K562 (cell line): ENCODE measurements at regions not wholly inside any gene's neighbourhood (a gene's known extent, or its start where the extent isn't known, plus 50 kb on each side); places are given as distances from the start of the nearest gene placed in this dataset.
A peak's percentile ranks its signal among the peaks of the same experiment; 100 is the strongest.

Experiments used
- CEBPG ChIP-seq, 3 experiments: fragments of 200-800 bp in 1 of 3; sonication (Bioruptor generic) in 1 of 3; sonication (generic) in 1 of 3; formaldehyde crosslinking in 1 of 3; IDR thresholded peaks in 2 of 3; conservative IDR thresholded peaks in 1 of 3; 2 replicates each; pipeline versions ENCODE4 v1.6.1 to v1.8.0; 2016 to 2022; ENCODE audit warnings: missing compliant biosample characterization in 2 of 3, missing genetic modification characterization in 2 of 3, mild to moderate bottlenecking in 1 of 3, missing genetic modification reagents in 1 of 3
- ERF ChIP-seq: fragments of 450-650 bp; formaldehyde crosslinking; IDR thresholded peaks from 2 replicates; pipeline ENCODE4 v1.4.0; 2020; ENCODE audit warnings: mild to moderate bottlenecking, mixed read lengths
- HDGF ChIP-seq: fragments of 450-650 bp; IDR thresholded peaks from 2 replicates; pipeline ENCODE4 v1.6.1; 2016
- KDM5B ChIP-seq: fragments of 200-600 bp; sonication (generic); IDR thresholded peaks from 2 replicates; pipeline ENCODE4 v1.6.1; 2012; ENCODE audit warnings: low read depth, mild to moderate bottlenecking, moderate library complexity, low read length, control low read depth, inconsistent platforms; ENCODE audit not compliant: insufficient replicate concordance
- RAD21 ChIP-seq, 2 experiments: fragments of 250-450 bp in 1 of 2; fragments of 450-650 bp in 1 of 2; sonication (Bioruptor Pico) in 1 of 2; formaldehyde crosslinking in 1 of 2; IDR thresholded peaks in 1 of 2; conservative IDR thresholded peaks in 1 of 2; 2 replicates each; pipeline versions ENCODE4 v1.4.0 to v1.8.0; 2020 to 2022; ENCODE audit warnings: mild to moderate bottlenecking in 2 of 2, moderate library complexity in 1 of 2
- RNF2 ChIP-seq: sonication (generic); IDR thresholded peaks from 2 replicates; pipeline ENCODE4 v1.6.1; 2016
- TF ChIP-seq, protein P1 (sequence below): fragments of 450-650 bp; formaldehyde crosslinking; IDR thresholded peaks from 2 replicates; pipeline ENCODE4 v1.4.0; 2022; ENCODE audit warnings: mild to moderate bottlenecking, moderate library complexity
- TF ChIP-seq, protein P2 (sequence below): fragments of 250-450 bp; sonication (Bioruptor Pico); IDR thresholded peaks from 2 replicates; pipeline ENCODE4 v1.5.0; 2021
- TF ChIP-seq, protein P3 (sequence below), 2 experiments: fragments of 450-650 bp; IDR thresholded peaks; 2 replicates each; pipeline ENCODE4 v1.6.1; 2016; ENCODE audit warnings: mild to moderate bottlenecking in 2 of 2, borderline replicate concordance in 1 of 2, low read depth in 1 of 2, moderate library complexity in 1 of 2
- TF ChIP-seq, protein P4 (sequence below), 2 experiments: IDR thresholded peaks; 2 replicates each; pipeline ENCODE4 v1.6.1; 2012; ENCODE audit warnings: improper control_type of control experiment in 2 of 2, low read depth in 2 of 2, low read length in 2 of 2, borderline replicate concordance in 1 of 2

DNA sequence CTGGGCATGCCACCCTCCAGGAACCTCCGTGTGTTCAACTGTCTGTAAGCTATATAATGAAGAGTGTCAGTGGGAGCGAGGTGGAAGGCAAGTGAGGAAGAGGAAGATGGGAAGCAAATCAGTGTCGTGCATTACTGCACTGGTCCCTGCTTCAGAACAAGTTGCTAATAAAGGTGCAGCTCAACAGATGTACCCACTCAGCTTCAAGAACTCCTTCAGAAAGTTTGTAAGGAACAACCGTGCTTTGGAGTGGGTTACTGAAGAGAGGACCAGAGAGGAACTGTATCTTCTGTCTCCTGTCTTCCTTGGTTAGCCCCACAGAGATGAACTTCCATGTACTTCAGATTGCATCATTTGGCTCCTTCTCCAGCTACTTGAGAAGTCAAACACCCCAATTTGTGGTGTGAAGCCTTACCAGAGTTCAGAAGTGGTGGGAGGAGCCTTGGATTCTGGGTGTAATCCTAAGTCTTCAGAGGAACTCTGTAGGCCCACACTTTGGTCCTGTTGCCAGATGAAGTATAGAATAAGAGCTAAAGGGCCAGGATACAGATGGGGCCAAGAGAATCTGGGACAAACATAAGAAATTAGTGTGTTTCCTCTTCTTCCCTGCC, 290.5 kb upstream of the PROX1 start (continued):
- TF ChIP-seq RNF2 (no peak), KDM5B (no peak), CEBPG (CRISPR knock-in tag; IDR thresholded peaks at IDR 0.05) (no peak), CEBPG (tag; conservative IDR thresholded peaks at IDR 0.05 in 1 of 2, IDR thresholded peaks at IDR 0.05 in 1 of 2) (peak; percentile 64 to 85; a peak in 3 of 4 replicates), ERF (CRISPR knock-in tag) (no peak), HDGF (no peak), RAD21 (CRISPR knock-in tag; conservative IDR thresholded peaks at IDR 0.05 in 1 of 2, IDR thresholded peaks at IDR 0.05 in 1 of 2) (0 out of 4 replicates have a peak, but pooled peaks of 1 of the 2 experiments have one; percentile 5)
- TF ChIP-seq, protein P1, sequence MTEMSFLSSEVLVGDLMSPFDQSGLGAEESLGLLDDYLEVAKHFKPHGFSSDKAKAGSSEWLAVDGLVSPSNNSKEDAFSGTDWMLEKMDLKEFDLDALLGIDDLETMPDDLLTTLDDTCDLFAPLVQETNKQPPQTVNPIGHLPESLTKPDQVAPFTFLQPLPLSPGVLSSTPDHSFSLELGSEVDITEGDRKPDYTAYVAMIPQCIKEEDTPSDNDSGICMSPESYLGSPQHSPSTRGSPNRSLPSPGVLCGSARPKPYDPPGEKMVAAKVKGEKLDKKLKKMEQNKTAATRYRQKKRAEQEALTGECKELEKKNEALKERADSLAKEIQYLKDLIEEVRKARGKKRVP (CRISPR knock-in tag): peak; percentile 68
- TF ChIP-seq, protein P2, sequence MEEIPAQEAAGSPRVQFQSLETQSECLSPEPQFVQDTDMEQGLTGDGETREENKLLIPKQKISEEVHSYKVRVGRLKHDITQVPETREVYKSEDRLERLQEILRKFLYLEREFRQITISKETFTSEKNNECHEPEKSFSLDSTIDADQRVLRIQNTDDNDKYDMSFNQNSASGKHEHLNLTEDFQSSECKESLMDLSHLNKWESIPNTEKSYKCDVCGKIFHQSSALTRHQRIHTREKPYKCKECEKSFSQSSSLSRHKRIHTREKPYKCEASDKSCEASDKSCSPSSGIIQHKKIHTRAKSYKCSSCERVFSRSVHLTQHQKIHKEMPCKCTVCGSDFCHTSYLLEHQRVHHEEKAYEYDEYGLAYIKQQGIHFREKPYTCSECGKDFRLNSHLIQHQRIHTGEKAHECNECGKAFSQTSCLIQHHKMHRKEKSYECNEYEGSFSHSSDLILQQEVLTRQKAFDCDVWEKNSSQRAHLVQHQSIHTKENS: no peak
- TF ChIP-seq, protein P3, sequence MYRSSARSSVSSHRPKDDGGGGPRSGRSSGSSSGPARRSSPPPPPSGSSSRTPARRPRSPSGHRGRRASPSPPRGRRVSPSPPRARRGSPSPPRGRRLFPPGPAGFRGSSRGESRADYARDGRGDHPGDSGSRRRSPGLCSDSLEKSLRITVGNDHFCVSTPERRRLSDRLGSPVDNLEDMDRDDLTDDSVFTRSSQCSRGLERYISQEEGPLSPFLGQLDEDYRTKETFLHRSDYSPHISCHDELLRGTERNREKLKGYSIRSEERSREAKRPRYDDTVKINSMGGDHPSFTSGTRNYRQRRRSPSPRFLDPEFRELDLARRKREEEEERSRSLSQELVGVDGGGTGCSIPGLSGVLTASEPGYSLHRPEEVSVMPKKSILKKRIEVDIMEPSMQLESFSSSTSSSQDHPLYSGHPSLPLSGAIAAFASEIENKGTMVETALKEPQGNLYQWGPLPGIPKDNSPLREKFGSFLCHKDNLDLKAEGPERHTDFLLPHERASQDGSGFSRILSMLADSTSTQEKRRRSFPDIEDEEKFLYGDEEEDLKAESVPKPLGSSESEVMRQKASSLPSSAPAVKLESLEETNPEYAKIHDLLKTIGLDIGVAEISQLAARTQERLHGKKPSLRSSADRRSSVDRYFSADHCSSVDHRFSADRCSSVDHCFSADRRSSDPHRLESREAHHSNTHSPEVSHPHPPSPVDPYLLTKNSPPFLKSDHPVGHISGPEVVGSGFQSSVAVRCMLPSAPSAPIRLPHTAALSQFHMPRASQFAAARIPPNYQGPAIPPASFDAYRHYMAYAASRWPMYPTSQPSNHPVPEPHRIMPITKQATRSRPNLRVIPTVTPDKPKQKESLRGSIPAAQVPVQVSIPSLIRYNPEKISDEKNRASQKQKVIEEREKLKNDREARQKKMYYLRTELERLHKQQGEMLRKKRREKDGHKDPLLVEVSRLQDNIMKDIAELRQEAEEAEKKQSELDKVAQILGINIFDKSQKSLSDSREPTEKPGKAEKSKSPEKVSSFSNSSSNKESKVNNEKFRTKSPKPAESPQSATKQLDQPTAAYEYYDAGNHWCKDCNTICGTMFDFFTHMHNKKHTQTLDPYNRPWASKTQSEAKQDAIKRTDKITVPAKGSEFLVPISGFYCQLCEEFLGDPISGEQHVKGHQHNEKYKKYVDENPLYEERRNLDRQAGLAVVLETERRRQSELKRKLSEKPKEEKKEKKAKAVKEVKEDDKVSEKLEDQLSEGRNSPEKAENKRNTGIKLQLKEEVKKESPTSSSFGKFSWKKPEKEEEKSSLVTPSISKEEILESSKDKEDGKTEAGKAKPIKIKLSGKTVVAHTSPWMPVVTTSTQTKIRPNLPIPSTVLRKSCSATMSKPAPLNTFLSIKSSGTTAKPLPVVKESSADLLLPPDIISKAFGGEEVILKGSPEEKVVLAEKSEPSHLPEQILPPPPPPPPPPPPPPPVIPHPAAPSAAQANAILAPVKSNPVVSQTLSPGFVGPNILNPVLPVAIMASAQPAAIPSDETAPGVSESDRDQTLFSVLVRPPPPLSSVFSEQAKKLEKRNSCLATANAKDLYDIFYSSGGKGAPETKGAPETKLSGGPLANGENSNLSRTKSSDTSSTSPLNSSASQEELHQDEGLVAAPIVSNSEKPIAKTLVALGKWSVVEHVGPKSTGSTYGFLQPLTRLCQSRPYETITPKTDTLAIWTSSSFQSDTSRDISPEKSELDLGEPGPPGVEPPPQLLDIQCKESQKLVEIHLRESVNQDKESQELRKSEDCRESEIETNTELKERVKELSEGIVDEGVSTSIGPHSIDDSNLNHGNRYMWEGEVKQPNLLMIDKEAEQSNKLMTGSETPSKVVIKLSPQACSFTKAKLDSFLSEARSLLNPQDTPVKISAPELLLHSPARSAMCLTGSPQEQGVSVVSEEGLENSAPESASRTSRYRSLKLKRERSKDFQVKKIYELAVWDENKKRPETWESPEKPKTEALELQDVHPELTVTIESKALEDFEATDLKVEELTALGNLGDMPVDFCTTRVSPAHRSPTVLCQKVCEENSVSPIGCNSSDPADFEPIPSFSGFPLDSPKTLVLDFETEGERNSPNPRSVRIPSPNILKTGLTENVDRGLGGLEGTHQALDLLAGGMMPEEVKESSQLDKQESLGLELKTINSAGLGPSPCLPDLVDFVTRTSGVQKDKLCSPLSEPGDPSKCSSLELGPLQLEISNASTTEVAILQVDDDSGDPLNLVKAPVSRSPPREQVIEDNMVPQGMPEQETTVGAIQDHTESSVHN (IDR thresholded peaks at IDR 0.05; ENCODE audit: borderline replicate concordance in 1 of 2, low read depth in 1 of 2): no peak
- TF ChIP-seq, protein P4, sequence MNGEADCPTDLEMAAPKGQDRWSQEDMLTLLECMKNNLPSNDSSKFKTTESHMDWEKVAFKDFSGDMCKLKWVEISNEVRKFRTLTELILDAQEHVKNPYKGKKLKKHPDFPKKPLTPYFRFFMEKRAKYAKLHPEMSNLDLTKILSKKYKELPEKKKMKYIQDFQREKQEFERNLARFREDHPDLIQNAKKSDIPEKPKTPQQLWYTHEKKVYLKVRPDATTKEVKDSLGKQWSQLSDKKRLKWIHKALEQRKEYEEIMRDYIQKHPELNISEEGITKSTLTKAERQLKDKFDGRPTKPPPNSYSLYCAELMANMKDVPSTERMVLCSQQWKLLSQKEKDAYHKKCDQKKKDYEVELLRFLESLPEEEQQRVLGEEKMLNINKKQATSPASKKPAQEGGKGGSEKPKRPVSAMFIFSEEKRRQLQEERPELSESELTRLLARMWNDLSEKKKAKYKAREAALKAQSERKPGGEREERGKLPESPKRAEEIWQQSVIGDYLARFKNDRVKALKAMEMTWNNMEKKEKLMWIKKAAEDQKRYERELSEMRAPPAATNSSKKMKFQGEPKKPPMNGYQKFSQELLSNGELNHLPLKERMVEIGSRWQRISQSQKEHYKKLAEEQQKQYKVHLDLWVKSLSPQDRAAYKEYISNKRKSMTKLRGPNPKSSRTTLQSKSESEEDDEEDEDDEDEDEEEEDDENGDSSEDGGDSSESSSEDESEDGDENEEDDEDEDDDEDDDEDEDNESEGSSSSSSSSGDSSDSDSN (IDR thresholded peaks at IDR 0.05; ENCODE audit: borderline replicate concordance in 1 of 2, low read depth in 2 of 2, low read length in 2 of 2): no peak
- TF ChIP-seq, all 486 proteins: peak for 4
